NCI-H2171 (cell line): ENCODE measurements at regions not wholly inside any gene's neighbourhood (a gene's known extent, or its start where the extent isn't known, plus 50 kb on each side); places are given as distances from the start of the nearest gene placed in this dataset.
A peak's percentile ranks its signal among the peaks of the same experiment; 100 is the strongest.
"Not testable (repeated sequence)": the region's sequence is repeated elsewhere in the genome, so short reads cannot be mapped to it uniquely, and the experiment has no call there.

Source experiments
- DNase-seq: peaks from one replicate; lab custom pipeline; 2025; lab: John Stamatoyannopoulos, UW

DNA sequence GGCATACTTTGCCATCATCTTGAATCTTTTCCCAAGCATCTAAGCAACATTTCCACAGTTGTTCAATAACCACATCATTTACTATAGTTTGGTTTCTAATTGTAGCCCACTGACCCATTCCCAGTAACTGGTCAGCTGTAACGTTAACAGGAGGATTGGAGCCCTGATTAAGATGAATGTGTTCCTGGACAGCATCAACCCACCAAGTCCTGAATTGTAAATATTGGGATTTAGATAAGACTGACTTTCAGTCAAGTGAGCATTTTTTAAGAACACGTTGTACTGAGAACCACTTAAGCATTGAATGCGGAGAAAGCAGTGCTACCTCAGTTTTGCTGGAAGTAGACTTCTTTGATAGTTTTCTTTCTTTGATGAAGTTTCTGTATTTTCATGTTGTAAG lies 53.3 kb upstream of the ARL4D start:
- DNase-seq = not testable (repeated sequence)

DNA sequence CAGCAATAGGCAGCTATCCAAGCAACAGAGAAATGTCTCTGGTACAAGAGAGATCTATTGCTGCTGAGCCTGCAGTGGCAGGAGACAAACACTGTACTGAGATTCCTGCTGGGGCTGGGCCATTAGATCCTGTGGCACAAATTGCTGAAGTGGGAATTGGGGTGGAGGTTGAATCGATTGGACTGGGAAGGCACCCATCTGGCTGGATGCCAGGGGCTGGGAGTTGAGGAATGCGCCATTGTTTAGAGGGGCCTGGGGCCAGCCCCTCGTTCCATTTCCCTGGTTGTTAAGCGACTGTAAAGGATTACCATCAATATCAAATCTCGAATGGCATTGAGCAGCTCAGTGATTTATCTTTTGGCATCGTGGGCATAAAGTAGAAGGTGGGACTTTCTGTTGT lies 54.1 kb upstream of the ARL4D start:
- DNase-seq = no peak

- no peak for DNase-seq
Observed at GRCh38 chr17:43342589-43342890, 56.3 kb upstream of the ARL4D start.

DNA sequence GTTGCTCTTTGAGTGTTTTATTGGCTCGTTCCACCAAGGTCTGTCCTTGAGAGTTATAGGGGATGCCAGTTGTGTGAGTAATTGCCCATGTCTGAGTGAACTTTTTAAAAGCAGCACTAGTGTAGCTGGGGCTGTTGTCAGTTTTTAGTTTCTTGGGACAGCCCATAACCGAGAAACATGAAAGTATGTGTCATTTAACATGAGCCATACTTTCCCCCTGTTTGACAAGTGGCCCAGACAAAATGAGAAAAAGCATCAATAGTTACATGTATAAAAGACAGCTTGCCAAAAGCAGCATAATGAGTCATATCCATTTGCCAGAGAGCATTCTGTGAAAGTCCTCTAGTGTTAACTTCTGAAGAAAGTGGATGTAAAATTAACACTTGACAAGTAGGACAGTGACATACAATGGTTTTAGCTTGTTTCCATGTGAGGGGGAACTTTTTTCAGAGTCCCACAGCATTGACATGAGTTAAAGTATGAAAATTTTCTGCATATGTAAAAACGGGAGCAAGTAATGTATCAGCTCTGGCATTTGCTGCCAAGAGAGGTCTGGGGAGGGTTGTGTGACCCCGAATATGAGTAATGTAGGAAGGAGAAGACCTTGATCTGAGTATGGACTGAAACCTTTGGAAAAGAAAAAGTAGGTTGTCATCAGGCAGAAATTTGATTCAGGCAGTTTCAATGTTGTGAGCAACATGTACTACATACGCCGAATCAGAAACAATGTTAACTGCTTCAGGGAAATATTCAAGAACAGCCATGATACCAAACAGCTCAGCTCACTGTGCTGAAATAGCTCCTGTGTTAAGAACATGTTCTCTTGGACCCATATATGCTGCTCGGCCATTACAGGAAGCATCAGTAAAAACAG lies 56.8 kb upstream of the ARL4D start:
- DNase-seq = no peak

GRCh38 chr17:43338886-43339516 lies 59.8 kb upstream of the ARL4D start:
- peak; percentile 48 for DNase-seq

GRCh38 chr17:43337684-43338428 lies 60.9 kb upstream of the ARL4D start:
- no peak for DNase-seq

DNA sequence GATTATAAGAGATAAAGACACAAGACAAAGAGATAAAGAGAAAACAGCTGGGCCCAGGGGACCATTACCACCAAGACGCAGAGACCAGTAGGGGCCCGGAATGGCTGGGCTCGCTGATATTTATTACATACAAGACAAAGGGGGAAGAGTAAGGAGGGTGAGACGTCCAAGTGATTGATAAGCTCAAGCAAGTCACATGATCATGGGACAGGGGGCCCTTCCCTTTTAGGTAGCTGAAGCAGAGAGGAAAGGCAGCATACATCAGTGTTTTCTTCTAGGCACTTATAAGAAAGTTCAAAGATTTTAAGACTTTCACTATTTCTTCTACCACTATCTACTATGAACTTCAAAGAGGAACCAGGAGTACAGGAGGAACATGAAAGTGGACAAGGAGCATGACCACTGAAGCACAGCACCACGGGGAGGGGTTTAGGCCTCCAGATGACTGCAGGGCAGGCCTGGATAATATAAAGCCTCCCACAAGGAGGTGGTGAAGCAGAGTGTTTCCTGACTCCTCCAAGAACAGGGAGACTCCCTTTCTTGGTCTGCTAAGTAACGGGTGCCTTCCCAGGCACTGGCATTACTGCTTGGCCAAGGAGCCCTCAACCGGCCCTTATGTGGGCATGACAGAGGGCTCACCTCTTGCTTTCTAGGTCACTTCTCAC lies 63.9 kb upstream of the ARL4D start:
- DNase-seq = no peak

DNA sequence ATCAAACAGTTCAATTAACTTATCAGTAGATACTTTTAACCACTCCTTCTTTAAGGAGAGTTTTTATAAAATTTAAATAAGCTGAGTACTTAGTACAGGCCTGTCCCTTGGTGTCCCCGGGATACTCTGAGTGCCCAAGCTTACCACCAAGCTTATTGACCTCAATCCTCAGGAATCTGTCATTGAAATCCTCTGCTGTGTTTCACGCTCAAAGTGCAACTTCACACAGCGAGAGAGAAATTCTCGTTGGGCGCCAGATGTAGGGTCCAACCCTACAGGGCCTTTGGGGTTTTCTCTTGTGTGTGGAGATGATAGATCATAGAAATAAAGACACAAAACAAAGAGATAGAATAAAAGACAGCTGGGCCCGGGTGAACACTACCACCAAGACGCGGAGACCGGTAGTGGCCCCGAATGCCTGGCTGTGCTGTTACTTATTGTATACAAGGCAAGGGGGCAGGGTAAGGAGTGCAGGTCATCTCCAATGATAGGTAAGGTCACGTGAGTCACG lies 65.3 kb upstream of the ARL4D start:
- no peak for DNase-seq

- DNase-seq = no peak
Observed at GRCh38 chr17:43332230-43332629, 66.6 kb upstream of the ARL4D start.

GRCh38 chr17:43330876-43331639 lies 67.7 kb upstream of the ARL4D start:
- DNase-seq = no peak

DNA sequence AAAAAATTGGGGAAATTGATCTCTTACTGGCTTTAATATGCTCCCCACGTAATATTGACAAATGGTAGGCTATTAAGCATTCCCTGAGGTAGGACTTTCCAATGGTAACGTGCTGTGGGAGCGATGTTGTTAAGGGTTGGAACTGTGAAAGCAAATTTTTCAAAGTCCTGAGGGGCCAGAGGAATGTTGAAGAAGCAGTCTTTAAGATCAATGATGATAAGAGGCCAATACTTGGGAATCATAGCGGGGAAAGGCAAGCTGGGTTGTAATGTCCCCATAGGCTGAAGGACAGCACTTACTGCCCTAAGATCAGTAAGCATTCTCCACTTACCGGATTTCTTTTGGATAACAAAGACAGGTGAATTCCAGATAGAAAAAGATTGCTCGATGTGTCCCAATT lies 69.6 kb upstream of the ARL4D start:
- no peak for DNase-seq

GRCh38 chr17:43328650-43329049 lies 70.1 kb upstream of the ARL4D start:
- DNase-seq = no peak

DNA sequence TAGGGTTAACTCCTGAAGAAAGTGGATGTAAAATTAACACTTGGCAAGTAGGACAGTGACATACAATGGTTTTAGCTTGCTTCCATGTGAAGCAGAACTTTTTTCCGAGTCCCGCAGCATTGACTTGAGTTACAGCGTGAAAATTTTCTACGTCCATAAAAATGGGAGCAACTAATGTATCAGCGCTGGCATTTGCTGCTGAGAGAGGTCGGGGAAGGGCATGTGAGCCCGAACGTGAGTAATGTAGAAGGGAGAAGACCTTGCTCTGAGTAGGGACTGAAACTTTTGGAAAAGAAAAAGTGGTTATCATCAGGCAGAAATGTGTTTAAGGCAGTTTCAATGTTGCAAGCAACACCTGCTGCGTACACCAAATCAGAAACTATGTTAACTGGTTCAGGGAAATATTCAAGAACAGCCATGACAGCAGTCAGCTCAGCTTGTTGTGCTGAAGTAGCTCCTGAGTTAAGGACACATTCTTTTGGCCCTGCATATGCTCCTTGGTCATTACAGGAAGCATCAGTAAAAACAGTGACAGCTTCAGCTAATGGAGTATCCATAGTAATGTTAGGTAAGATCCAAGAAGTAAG lies 70.9 kb upstream of the ARL4D start:
- no peak for DNase-seq

DNA sequence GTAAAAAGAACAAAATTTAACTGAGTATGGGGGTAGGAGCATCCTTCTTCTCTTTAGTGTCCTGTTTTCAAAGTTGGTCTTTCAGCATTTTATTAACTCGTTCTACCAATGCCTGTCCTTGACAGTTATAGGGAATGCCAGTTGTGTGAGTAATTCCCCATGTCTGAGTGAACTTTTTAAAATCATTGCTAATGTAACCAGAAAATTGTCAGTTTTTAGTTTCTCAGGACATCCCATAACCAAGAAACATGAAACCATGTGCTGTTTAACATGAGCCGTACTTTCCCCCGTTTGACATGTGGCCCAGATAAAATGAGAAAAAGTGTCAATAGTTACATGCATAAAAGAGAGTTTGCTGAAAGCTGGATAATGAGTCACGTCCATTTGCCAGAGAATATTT lies 71.4 kb upstream of the ARL4D start:
- DNase-seq = no peak

DNA sequence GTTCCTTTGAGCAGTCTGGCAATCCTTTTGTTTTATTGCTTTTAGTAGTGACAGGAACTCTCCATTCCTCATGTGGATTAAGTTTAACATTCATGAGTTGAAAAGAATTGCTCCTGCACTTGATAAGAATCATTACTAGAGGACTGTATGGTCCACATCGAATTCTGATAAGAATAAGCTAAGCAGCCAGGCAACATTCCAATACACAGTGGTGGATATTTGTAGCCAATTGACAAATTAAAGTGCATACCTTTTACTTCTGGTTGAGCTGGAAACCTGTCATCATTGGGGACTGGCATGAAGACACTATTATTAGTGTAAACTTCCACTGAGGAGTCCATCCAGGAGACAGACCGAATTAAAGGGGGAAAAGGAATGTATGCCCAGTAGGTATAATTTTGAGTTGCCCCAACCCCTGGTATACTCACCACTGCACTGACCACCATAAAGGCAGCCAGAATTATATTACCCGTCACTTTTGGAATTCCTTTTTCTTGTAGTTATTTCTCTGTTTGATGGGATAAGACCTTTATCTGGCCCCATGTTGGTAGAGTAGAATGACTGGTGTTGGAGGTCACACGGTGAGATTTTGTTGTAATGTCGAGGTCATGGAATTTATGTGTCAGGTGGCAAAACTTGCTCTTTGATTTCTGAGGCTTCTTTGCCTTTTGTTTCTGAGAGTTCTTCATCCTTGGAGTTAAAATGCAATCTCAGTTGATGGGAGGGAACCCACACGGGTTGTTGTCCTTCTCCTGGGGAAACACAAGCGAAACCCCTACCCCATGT lies 72.1 kb upstream of the ARL4D start:
- DNase-seq = no peak

DNA sequence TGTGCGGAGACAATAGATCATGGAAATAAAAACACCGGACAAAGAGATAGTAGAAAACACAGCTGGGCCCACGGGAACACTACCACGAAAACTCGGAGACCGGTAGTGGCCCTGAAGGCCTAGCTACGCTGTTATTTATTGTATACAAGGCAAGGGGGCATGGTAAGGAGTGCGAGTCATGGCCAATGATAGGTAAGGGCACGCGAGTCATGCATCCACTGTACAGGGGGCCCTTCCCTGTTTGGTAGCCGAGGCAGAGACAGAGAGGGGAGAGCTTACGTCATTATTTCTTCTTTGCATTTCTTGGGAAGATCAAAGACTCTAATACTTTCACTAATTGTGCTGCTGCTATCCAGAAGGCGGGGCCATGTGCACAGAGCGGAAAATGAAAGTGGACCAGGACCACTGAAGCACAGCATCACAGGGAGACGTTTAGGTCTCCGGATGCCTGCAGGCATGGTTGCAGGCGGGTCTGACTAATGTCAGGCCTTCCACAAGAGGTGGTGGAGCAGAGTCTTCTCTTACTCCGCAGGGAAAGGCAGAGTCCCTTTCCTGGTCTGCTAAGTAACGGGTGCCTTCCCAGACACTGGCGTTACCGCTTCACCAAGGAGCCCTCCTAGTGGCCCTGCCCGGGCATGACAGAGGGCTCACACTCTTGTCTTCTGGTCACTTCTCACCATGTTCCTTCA lies 74.4 kb upstream of the ARL4D start:
- DNase-seq = no peak

- DNase-seq = no peak
Observed at GRCh38 chr17:43319293-43320124, 79.3 kb upstream of the ARL4D start.

DNA sequence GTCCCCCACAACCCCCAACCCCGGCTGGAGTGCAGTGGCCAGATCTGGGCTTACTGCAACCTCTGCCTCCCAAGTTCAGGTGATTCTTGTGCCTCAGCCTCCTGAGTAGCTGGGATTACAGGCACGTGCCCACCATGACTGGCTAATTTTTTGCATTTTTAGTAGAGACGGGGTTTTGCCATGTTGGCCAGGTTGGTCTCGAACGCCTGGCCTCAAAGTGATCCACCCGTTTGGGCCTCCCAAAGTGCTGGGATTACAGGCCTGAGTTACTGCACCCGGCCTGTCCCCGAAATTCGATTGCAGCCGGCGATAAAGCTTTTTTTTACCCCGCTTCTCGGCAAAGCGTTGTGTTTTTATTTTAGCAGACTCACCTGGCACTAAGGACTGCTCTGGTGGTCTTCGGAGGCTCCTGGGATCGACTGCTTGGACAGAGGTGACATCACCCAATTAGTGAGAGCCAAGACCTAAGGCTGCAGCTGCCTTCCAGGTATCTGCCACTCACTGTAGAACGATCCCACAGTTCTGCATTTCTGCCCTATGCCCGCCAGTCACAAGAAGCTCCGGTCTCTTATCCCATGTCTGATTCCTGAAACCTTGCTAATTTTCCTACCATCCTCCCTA lies 82.2 kb upstream of the ARL4D start:
- no peak for DNase-seq
